ENCODE measurements at regions not wholly inside any gene's neighbourhood (a gene's known extent, or its start where the extent isn't known, plus 50 kb on each side); places are given as distances from the start of the nearest gene placed in this dataset.

- no peak overlapping the region for H3K27ac ChIP-seq
- WGBS, 3 donors: 80 to 87% (median 82%) methylated on average over 3 of the region's 3 CpGs
- intact Hi-C loops (cut with DNase I): loop anchor here in 1 of 2 donors (5.0 kb wide), 1 partner anchor 48 kb away; no protein-coding TSS in a partner anchor
- H3K27me3 ChIP-seq (ENCODE audit: insufficient read depth in 3 of 3, low read length in 2 of 3): no peaks in the 10 kb centered on the region
- no peaks in the 10 kb centered on the region for H3K36me3 ChIP-seq (ENCODE audit: insufficient read depth in 1 of 2, low read depth in 1 of 2)
- H3K9me3 ChIP-seq: no peaks in the 10 kb centered on the region
- TF ChIP-seq CTCF (IDR thresholded peaks at IDR 0.05): no peak
- peaks cover 19% of the 10 kb centered on the region for H3K4me1 ChIP-seq
- no peak overlapping the region for H3K4me3 ChIP-seq
- DNase-seq (no peak), ATAC-seq (no peak)
Observed at GRCh38 chr2:19804639-19805260, 97.0 kb downstream of the TTC32 start.

- Histone ChIP-seq H3K36me3 (ENCODE audit: insufficient read depth in 1 of 2, low read depth in 1 of 2) (no peaks in the 10 kb centered on the region), H3K4me3 (no peak overlapping the region), H3K4me1 (peaks cover 19% of the 10 kb centered on the region), H3K27ac (peak overlapping the region; percentile 70), H3K27me3 (ENCODE audit: insufficient read depth in 3 of 3, low read length in 2 of 3) (no peaks in the 10 kb centered on the region), H3K9me3 (no peaks in the 10 kb centered on the region)
- no peak for DNase-seq
- WGBS, 3 donors: 58 to 72% (median 62%) methylated on average over 4 of the region's 4 CpGs
- TF ChIP-seq CTCF (IDR thresholded peaks at IDR 0.05): no peak
- ATAC-seq: peak in 2 of 4 donors; percentile 20 to 26
- intact Hi-C loops (cut with DNase I): no loop called here
Observed at GRCh38 chr2:19802086-19802841, 99.5 kb downstream of the TTC32 start.

- H3K27ac ChIP-seq: peak overlapping the region; percentile 70
- H3K4me3 ChIP-seq: no peak overlapping the region
- WGBS, 3 donors: 34 to 44% (median 40%) methylated on average over 14 to 15 of the region's 15 CpGs
- H3K9me3 ChIP-seq: no peaks in the 10 kb centered on the region
- H3K36me3 ChIP-seq (ENCODE audit: insufficient read depth in 1 of 2, low read depth in 1 of 2): no peaks in the 10 kb centered on the region
- peak; percentile 98 to 99 (median 98) for ATAC-seq
- H3K4me1 ChIP-seq: peaks cover 17% of the 10 kb centered on the region
- H3K27me3 ChIP-seq (ENCODE audit: insufficient read depth in 3 of 3, low read length in 2 of 3): no peaks in the 10 kb centered on the region
- no peak for TF ChIP-seq CTCF (IDR thresholded peaks at IDR 0.05)
- intact Hi-C loops (cut with DNase I): no loop called here
- peak; percentile 92 to 97 for DNase-seq
Observed at GRCh38 chr2:19801367-19802080, 100.3 kb downstream of the TTC32 start.

- Histone ChIP-seq H3K4me3 (no peak overlapping the region), H3K4me1 (peaks cover 17% of the 10 kb centered on the region), H3K27me3 (ENCODE audit: insufficient read depth in 3 of 3, low read length in 2 of 3) (no peaks in the 10 kb centered on the region), H3K27ac (peak overlapping the region; percentile 42), H3K36me3 (ENCODE audit: insufficient read depth in 1 of 2, low read depth in 1 of 2) (no peaks in the 10 kb centered on the region), H3K9me3 (no peaks in the 10 kb centered on the region)
- ATAC-seq (peak in 1 of 4 donors; percentile 31), DNase-seq (no peak)
- WGBS, 3 donors: 91 to 95% (median 94%) methylated on average over 5 of the region's 5 CpGs
- intact Hi-C loops (cut with DNase I): no loop called here
- TF ChIP-seq CTCF (IDR thresholded peaks at IDR 0.05): no peak
Observed at GRCh38 chr2:19800796-19801195, 101.0 kb downstream of the TTC32 start.
